K562 (cell line): ENCODE measurements at regions not wholly inside any gene's neighbourhood (a gene's known extent, or its start where the extent isn't known, plus 50 kb on each side); places are given as distances from the start of the nearest gene placed in this dataset.

Source experiments
- ATAC-seq: fragments of 200-7000 bp; cut with Tn5 transposase; 3 replicates; pipeline ENCODE4 v1.9.1; 2020; ENCODE audit warnings: moderate library complexity
- BruUV-seq: library from RNA; stranded (reverse); fragments of 400-500 nt; replicated peaks from 2 replicates; lab custom pipeline; 2021; lab: Mats Ljungman, UMichigan
- CTCF ChIA-PET: fragments of 300-600 bp; formaldehyde crosslinking; extraction: SDS; loops from one replicate; lab custom pipeline; 2021; ENCODE audit warnings: low intra/inter-chr PET ratio; lab: Yijun Ruan, JAX
- POLR2A ChIA-PET: fragments of 300-600, 350-650 bp; sonication (Branson Sonifier 250); formaldehyde crosslinking; extraction: SDS; loops from one replicate; lab custom pipeline; 2021; ENCODE audit warnings: antibody characterized with exemption, inconsistent platforms; lab: Yijun Ruan, JAX
- DNase-seq, 4 experiments: peaks; one replicate each; pipeline versions ENCODE4 v3.0.0 to v3.0.0-alpha.2; 2011 to 2018; ENCODE audit warnings: low spot score in 3 of 4, mixed read lengths in 3 of 4; ENCODE audit errors: extremely low read depth in 1 of 4
- FAIRE-seq: peaks from 2 replicates; lab custom pipeline; 2011; peaks lifted over from hg19 to GRCh38; lab: Jason Lieb, UNC
- H2AFZ ChIP-seq: 2 replicates; pipeline ENCODE4 v1.6.0; 2011; ENCODE audit warnings: low read depth, low read length, control low read depth, inconsistent platforms
- H3K27ac ChIP-seq: fragments of 200-600 bp; 3 replicates; pipeline ENCODE4 v1.8.0; 2011; ENCODE audit warnings: low read depth, mild to moderate bottlenecking, control low read depth, inconsistent platforms, low read length, moderate library complexity, mixed read lengths; ENCODE audit errors: extremely low read depth
- H3K27me3 ChIP-seq, 2 experiments: fragments of 300-600 bp in 1 of 2; 2 replicates in 1 of 2; 3 replicates in 1 of 2; pipeline versions ENCODE4 v1.6.0 to v1.8.0; 2011; ENCODE audit warnings: inconsistent platforms in 2 of 2, low read length in 2 of 2, mild to moderate bottlenecking in 1 of 2, mixed read lengths in 1 of 2, moderate library complexity in 1 of 2; ENCODE audit not compliant: control insufficient read depth in 2 of 2, insufficient read depth in 2 of 2
- H3K36me3 ChIP-seq: fragments of 300-600 bp; 3 replicates; pipeline ENCODE4 v1.8.0; 2011; ENCODE audit warnings: mild to moderate bottlenecking, low read length, inconsistent platforms; ENCODE audit not compliant: control insufficient read depth, insufficient read depth
- H3K4me1 ChIP-seq, 2 experiments: fragments of 200-600 bp in 1 of 2; replicated peaks in 1 of 2; 2 replicates in 1 of 2; 3 replicates in 1 of 2; pipeline versions ENCODE4 v1.5.1 to v1.8.0; 2011; ENCODE audit warnings: inconsistent platforms in 2 of 2, low read length in 2 of 2, mild to moderate bottlenecking in 1 of 2, mixed read lengths in 1 of 2, moderate library complexity in 1 of 2; ENCODE audit not compliant: control insufficient read depth in 2 of 2, insufficient read depth in 2 of 2
- H3K4me2 ChIP-seq: 2 replicates; pipeline ENCODE4 v1.6.1; 2011; ENCODE audit warnings: low read length, control low read depth, inconsistent platforms, mixed read lengths; ENCODE audit not compliant: insufficient read depth
- H3K4me3 ChIP-seq: fragments of 200-600 bp; sonication (generic), shearing (Covaris generic); 2 replicates; pipeline ENCODE4 v1.5.1; 2016; ENCODE audit warnings: control low read depth, inconsistent platforms
- H3K79me2 ChIP-seq: fragments of 200-600 bp; 3 replicates; pipeline ENCODE4 v1.8.0; 2011; ENCODE audit warnings: low read length, inconsistent platforms; ENCODE audit not compliant: control insufficient read depth, insufficient read depth
- H3K9ac ChIP-seq, 2 experiments: 2 replicates each; pipeline versions ENCODE4 v1.6.0 to v1.6.1; 2011; ENCODE audit warnings: low read depth in 2 of 2, low read length in 2 of 2, control low read depth in 1 of 2, inconsistent platforms in 1 of 2, mild to moderate bottlenecking in 1 of 2, mixed read lengths in 1 of 2; ENCODE audit not compliant: insufficient read depth in 1 of 2
- H3K9me1 ChIP-seq: one replicate; pipeline ENCODE4 v1.6.0; 2011; ENCODE audit warnings: inconsistent platforms, mild to moderate bottlenecking, low read length, moderate library complexity; ENCODE audit not compliant: control insufficient read depth, insufficient read depth
- H3K9me3 ChIP-seq: replicated peaks from 2 replicates; pipeline ENCODE4 v1.5.1; 2011; ENCODE audit warnings: low read depth, low read length, inconsistent platforms; ENCODE audit not compliant: control insufficient read depth, insufficient read depth
- H4K20me1 ChIP-seq: replicated peaks from 2 replicates; pipeline ENCODE4 v1.6.1; 2011; ENCODE audit warnings: low read length, inconsistent platforms, mixed read lengths; ENCODE audit not compliant: control insufficient read depth, insufficient read depth
- CHD2 ChIP-seq: IDR thresholded peaks from 2 replicates; pipeline ENCODE4 v1.6.1; 2011; ENCODE audit warnings: low read depth, low read length
- FOXK2 ChIP-seq, 2 experiments: fragments of 450-650 bp; IDR thresholded peaks in 1 of 2; conservative IDR thresholded peaks in 1 of 2; 2 replicates each; pipeline ENCODE4 v1.6.1; 2016; ENCODE audit warnings: low read depth in 2 of 2, mild to moderate bottlenecking in 1 of 2
- GATAD2B ChIP-seq: fragments of 450-650 bp; IDR thresholded peaks from 2 replicates; pipeline ENCODE4 v1.6.1; 2017; ENCODE audit warnings: mild to moderate bottlenecking, borderline replicate concordance
- KHSRP ChIP-seq: fragments of 450-650 bp; IDR thresholded peaks from 2 replicates; pipeline ENCODE4 v1.6.1; 2017
- MEIS2 ChIP-seq: fragments of 450-650 bp; IDR thresholded peaks from 2 replicates; pipeline ENCODE4 v1.6.1; 2014; ENCODE audit warnings: mild to moderate bottlenecking; ENCODE audit not compliant: partially characterized antibody
- NRF1 ChIP-seq, 2 experiments: fragments of 450-650 bp; IDR thresholded peaks in 1 of 2; conservative IDR thresholded peaks in 1 of 2; 2 replicates each; pipeline ENCODE4 v1.6.1; 2014; ENCODE audit warnings: mild to moderate bottlenecking in 2 of 2
- POLR2AphosphoS2 ChIP-seq: IDR thresholded peaks from 2 replicates; pipeline ENCODE4 v1.6.1; 2012; ENCODE audit warnings: low read length, improper control_type of control experiment
- POLR2B ChIP-seq: fragments of 450-650 bp; IDR thresholded peaks from 2 replicates; pipeline ENCODE4 v1.6.1; 2018; ENCODE audit warnings: low read depth; ENCODE audit not compliant: partially characterized antibody
- POU5F1 ChIP-seq: fragments of 150-350 bp; IDR thresholded peaks from 2 replicates; pipeline ENCODE4 v1.6.1; 2014; ENCODE audit warnings: borderline replicate concordance, low read length, low read depth, mild to moderate bottlenecking; ENCODE audit not compliant: partially characterized antibody
- RFX7 ChIP-seq: fragments of 250-450 bp; sonication (Bioruptor Pico); IDR thresholded peaks from 2 replicates; pipeline ENCODE4 v1.5.1; 2021; ENCODE audit warnings: mild to moderate bottlenecking
- RNF219 ChIP-seq: fragments of 250-450 bp; sonication (Bioruptor Pico); IDR thresholded peaks from 2 replicates; pipeline ENCODE4 v1.5.0; 2022; ENCODE audit warnings: mild to moderate bottlenecking
- SFPQ ChIP-seq: fragments of 200-400 bp; formaldehyde crosslinking; IDR thresholded peaks from 2 replicates; pipeline ENCODE4 v1.6.1; 2017; ENCODE audit warnings: mild to moderate bottlenecking, low read depth, low read length, moderate library complexity
- SPI1 ChIP-seq: IDR thresholded peaks from 2 replicates; pipeline ENCODE4 v1.6.1; 2011; ENCODE audit warnings: low read depth, low read length, control low read depth, borderline replicate concordance
- THAP12 ChIP-seq: fragments of 250-450 bp; sonication (Bioruptor Pico); IDR thresholded peaks from 2 replicates; pipeline ENCODE4 v1.9.0; 2021; ENCODE audit warnings: mild to moderate bottlenecking, inconsistent platforms
- ZNF175 ChIP-seq: fragments of 200-800 bp; sonication (Bioruptor generic); IDR thresholded peaks from 2 replicates; pipeline ENCODE4 v1.6.1; 2016; ENCODE audit warnings: low read depth, mild to moderate bottlenecking, missing genetic modification characterization, missing compliant biosample characterization
- ZNF79 ChIP-seq: fragments of 250-450 bp; sonication (Bioruptor Pico); IDR thresholded peaks from 2 replicates; pipeline ENCODE4 v1.4.0; 2020; ENCODE audit warnings: low read depth, mild to moderate bottlenecking, moderate library complexity
- WGBS: fragments of 100-300 bp; shearing (Covaris generic); methylation state at CpG from one replicate; pipeline ENCODE4 v1.1.6; 2016; ENCODE audit warnings: low coverage, mixed read lengths; ENCODE audit not compliant: insufficient coverage; ENCODE audit errors: missing lambda C conversion rate; 5-methylcytosine and 5-hydroxymethylcytosine counted together
- in situ Hi-C: fragments of 300-500 bp; cut with MboI; formaldehyde crosslinking; loops from 4 replicates; pipeline ENCODE4 v1.15.0; 2018; ENCODE audit warnings: inconsistent platforms, mixed read lengths
- intact Hi-C: fragments of 100-400 bp; cut with micrococcal nuclease; formaldehyde crosslinking; loops from 2 replicates; pipeline ENCODE4 v1.14.2; 2022

GRCh38 chr10:8998751-8999150, 944.3 kb downstream of the GATA3 start (continued):
- no peak for TF ChIP-seq RNF219 (CRISPR knock-in tag)
- no peak for TF ChIP-seq RFX7
- no peak for TF ChIP-seq FOXK2 (conservative IDR thresholded peaks at IDR 0.05 in 1 of 2, IDR thresholded peaks at IDR 0.05 in 1 of 2; ENCODE audit: low read depth in 2 of 2)
- no peak for TF ChIP-seq SFPQ
- TF ChIP-seq POU5F1, result no peak
- no peak for TF ChIP-seq SPI1
- TF ChIP-seq ZNF79 (CRISPR knock-in tag), result no peak

- ChIA-PET CTCF (no interaction called here), POLR2A (no interaction called here)
- H3K27me3 ChIP-seq, result no peaks in the 10 kb centered on the region
- H4K20me1 ChIP-seq, result no peaks in the 10 kb centered on the region
- no peak overlapping the region for H3K27ac ChIP-seq
- no peak overlapping the region for H3K4me2 ChIP-seq
- no peak overlapping the region for H3K4me3 ChIP-seq
- H3K9ac ChIP-seq, result no peak overlapping the region
- 2% methylated on average over 4 of the region's 4 CpGs for WGBS
- FAIRE-seq, result no peak
- in situ Hi-C loops (no loop called here), intact Hi-C loops (no loop called here)
- no peaks in the 10 kb centered on the region for H3K36me3 ChIP-seq
- H3K79me2 ChIP-seq, result no peaks in the 10 kb centered on the region
- no peak overlapping the region for H2AFZ ChIP-seq
- no peaks in the 10 kb centered on the region for H3K9me3 ChIP-seq
- DNase-seq, result no peak
- BruUV-seq, result no TSS peak
- ATAC-seq, result no peak
- no peaks in the 10 kb centered on the region for H3K4me1 ChIP-seq
- H3K9me1 ChIP-seq, result no peaks in the 10 kb centered on the region
- no peak for TF ChIP-seq THAP12 (CRISPR knock-in tag)
- no peak for TF ChIP-seq GATAD2B
- no peak for TF ChIP-seq POLR2AphosphoS2
- TF ChIP-seq CHD2, result no peak
- TF ChIP-seq RFX7, result no peak
- no peak for TF ChIP-seq POLR2B
- no peak for TF ChIP-seq MEIS2
- no peak for TF ChIP-seq NRF1 (conservative IDR thresholded peaks at IDR 0.05 in 1 of 2, IDR thresholded peaks at IDR 0.05 in 1 of 2)
- TF ChIP-seq ZNF175 (CRISPR knock-in tag), result no peak
- TF ChIP-seq KHSRP, result no peak
These were observed 948.6 kb downstream of the GATA3 start for GRCh38 chr10:9003122-9003521.
